HG03066 (cell line): ENCODE measurements at regions not wholly inside any gene's neighbourhood (a gene's known extent, or its start where the extent isn't known, plus 50 kb on each side); places are given as distances from the start of the nearest gene placed in this dataset.
"Not testable (repeated sequence)": the region's sequence is repeated elsewhere in the genome, so short reads cannot be mapped to it uniquely, and the experiment has no call there.

Experiments
- ATAC-seq: cut with Tn5 transposase; IDR thresholded peaks from one replicate; pipeline ENCODE4 v1.9.1; 2021; ENCODE audit warnings: low read depth; ENCODE audit not compliant: unreplicated experiment

DNA sequence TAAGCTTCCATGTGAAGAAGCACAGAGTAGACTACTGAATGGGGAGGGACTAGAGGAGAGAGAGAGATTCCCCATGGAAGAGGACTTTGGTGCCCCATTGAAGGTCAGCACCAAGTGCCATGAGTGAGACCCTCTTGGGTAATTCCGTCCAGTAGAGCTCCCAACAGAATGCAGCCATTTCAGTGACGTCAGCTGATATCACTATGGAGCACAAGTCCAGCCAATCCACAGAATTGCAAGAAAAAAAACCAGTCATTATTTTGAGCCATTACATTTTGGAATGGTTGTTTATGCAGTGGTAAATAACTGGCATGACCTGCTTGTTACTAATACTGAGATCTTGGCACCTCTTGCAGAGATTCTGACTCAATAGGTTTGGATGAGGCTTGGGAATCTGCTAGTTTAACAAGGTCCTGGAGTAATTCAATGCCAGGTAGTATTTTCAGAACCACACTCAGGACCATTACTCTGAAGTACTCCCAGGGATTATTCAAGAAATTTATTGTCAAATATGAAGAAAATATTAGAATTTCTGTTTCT lies 52.6 kb upstream of the SP8 start:
- ATAC-seq = no peak

DNA sequence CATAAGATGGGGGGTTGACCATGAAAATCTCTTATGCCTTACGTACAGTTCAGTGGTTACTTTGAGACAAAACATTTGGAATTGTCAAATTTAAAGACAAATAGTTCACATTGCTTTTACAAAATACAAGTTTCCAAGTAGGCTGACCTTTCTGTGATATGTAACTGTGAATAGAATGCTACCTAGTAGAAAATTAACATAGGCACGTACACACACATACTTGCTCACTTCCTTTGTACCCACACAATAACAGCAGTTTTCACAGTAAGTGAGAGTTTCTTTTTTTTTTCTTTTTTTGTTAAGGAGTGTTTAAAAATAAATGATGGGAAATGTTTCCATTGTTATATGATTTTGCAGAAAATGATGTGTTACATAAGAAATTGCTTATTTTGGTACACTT lies 53.3 kb upstream of the SP8 start:
- no peak for ATAC-seq

DNA sequence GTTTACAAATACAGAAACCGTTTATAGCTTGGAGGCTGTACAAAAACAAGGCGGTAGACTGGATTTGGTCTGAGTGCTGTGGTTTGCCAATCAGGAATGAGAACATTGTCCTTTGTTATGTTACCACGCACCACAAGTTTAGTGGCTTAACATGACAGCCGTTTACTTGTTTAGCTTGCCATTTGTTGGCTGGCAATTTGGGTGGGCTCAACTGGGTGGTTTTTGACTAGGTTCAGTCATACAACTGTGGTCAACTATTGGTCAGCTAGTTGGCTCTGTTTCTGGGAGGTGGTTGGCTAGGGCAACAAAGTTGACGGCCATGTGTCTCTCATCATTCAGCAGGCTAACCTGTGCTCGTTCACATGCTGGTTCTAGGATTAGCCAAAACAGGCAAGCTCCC lies 60.1 kb upstream of the SP8 start:
- no peak for ATAC-seq

DNA sequence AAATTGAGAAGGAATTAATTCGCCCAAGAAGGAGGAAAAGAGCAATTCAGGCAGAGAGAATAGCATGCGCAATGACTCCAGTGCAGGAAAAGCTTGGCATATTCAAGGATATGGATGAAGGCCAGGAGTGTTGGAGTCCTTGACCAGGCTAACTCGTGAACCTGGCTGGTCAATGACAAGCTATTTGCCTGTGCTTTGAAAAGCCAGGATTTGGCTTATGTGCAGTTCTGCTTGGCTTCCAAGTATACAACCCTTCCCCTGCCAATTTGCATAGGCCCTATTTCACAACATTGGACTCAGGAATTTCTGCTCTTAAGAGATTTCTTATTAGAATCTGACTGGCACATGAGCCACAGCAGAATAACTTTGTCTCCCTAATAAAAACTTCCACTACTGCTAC lies 72.3 kb upstream of the SP8 start:
- ATAC-seq = no peak

DNA sequence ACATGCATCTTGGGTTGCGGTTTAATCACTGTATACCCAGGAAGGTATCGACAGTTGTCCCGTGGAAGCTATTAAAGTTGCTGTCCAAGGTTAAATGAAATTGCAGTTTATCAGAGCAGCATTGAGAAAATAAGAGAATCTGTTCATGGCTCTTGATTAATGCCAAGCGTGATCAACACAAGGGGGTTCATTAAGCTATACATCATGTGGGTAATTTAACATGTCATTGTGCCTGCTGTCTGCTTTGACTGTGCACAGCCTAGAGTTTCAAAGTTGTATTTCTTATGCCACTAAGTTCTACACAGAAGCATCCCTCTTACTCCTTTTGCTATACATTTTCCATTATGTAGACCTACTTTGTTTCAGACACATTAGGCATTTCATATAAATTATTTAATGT lies 74.8 kb upstream of the SP8 start:
- no peak for ATAC-seq

DNA sequence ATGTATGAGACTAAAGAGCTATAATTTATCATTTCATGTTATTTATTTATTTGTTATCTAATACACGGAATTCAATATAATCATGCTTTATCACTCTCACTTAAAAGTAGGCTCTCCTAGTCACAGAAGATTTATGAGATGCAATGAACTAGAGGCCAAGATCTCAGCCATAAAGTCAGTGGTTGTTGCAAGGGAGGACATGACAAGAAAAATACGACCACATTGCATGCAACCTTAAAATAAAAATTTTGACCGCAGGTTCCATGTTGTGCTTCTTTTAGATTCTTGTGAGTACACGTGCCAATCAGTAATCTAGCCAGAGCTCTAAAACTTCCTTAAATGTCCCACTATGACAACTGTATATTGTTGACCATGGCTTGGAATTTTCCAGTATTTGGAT lies 75.9 kb upstream of the SP8 start:
- no peak for ATAC-seq

DNA sequence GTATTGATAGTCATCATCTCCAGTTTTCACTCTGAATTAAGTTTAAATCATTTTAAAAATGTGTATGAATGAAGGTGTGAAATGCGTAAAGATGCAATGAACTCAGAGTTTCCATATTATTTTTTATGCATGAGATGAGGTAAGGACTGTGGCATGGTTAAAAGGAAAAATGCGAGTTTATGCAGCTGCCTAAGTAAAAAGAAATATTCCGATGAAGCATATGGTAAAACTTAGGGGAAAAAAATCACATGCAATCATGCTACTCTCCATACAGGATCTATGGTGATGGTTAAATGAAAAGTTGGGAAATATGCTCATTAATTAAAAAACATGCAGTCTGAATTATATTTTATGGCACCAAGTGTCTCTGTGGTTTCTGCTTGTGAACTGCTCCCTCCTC lies 77.5 kb upstream of the SP8 start:
- no peak for ATAC-seq

DNA sequence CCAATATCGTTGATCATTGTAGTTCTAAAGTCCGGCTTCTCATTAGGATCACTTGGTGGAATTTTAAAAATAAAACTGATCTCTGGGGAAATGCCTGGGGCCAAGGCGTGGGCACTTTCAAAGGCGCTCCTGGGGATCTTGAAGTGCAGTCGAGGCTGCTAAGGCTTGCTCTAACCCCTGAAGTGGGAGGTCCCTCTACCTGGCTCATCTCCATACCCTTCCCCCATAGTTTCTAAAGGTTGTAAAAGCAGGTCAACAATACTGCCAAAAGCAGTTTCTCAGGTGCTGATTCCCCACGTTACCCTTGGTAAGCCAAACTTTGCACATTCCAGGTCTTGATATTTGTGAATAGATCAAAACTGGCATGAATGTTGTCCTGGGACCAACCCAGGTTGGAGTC lies 79.0 kb upstream of the SP8 start:
- ATAC-seq = no peak

DNA sequence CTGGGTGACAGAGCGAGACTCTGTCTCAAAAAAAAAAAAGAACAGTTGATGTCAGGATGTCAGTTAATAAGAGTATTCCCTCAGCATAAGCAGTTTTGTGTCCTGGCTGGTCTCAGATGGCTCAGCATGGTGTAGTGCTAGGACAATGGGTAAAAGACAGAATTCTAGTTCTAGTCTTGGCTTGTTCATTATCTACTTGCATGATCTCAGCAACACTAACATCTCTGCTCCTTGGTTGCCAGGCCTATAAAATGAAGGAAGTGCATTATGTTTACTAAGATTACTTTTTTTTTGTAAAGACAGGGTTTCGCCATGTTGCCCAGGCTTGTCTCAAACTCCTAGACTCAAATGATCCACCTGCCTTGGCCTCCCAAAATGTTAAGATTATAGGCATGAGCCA lies 84.3 kb upstream of the SP8 start:
- ATAC-seq = no peak

DNA sequence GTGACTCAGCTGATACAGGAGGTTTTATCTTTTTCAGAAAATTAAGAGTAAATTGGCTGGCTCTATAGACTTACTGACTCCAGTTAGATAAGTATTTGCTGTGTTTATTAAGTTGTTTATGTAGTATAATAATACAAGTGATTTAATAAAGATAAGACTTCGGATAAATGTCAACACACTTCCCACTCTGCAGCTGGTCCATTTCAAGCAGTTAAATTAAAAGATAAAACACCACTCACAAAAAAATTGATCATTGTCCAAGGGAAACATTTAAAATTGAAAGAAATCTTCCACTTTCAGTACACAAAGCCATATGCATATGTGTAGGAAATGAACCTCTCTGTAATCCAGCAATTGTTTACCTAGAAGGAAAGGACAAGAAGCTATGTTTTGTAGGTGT lies 106.1 kb upstream of the SP8 start:
- no peak for ATAC-seq

DNA sequence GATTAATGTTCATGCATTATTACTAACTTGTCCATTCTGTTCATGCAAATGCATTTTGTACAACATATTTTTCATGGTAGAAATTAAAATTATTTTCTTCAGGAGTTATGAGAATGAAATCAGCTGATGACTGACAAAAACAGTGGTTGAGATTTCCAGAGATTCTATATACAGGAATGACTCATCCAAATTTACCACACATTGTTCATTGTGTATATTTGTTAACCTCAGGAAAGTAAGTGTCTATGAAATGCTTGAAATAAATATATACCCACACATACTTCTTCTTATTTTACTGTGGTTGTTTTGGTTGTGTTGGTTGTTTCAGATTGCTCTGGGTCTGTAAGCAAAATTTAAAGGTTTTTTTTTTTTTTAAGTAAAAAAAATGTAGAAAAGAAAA lies 108.1 kb upstream of the SP8 start:
- no peak for ATAC-seq

DNA sequence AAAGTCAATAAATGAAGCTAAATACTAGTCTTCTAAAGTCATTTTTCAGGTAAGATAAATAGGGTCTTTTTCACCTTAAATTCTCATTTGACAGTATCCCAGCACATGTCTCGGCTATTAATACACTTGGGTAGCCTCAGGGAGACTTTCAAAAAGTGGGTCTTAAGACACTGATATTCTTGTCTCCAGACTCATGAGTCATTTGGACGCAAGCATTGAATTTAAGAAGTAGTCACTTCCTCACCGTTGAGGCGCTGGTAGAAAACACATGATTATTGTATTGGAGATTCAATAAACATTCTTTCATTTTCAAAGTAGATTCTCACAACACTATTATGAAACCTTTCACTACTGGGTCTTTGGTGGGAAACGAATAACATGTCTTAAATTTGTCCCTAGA lies 108.9 kb upstream of the SP8 start:
- ATAC-seq = no peak

DNA sequence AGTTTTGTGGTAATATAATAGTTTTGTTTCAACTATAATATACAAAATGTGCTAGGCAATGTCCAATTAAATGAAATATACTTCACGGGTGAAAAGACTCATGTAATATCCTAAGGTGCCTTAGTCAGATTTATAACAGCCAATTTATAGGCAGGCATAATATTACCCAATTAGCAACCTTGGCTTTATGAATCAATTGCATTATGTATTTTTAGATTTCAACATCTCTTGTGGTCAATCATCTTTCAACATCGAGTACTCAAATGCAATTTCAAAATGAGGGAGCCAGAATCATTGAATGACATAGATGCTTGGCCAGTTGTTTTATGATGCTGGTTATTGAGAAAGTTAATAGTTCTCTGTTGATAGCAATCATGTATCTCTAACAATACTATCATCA lies 110.3 kb upstream of the SP8 start:
- ATAC-seq = no peak

DNA sequence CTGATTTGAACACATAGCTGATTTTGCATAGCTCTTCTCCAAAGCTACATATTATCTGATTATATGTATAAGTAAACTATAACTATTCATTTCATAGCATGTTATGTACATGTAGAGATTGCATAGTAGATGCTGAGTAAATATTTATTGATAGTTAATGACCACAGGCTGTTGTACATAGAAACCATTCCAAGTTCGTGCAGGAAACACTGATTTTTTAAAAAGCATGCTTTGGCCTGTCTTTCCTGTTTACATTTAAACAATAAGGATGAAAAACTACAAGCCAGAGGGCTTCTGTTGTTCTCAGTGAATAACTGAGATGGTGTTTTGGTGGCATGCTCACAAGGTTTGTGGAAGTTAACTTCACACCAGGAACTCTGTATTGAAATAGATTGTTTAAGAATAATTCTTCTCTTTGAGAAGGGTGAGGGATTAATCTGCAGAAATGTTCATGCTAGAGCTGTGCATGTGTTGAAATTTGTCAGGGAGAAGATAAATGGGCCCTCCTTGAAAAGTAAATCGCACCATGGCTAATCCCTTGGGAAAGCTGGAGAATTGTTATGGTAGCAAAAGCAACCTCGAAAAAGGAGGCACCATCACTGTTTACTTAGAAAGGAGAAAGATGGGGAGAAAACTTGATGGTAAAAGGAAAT lies 120.2 kb upstream of the SP8 start:
- ATAC-seq = no peak

DNA sequence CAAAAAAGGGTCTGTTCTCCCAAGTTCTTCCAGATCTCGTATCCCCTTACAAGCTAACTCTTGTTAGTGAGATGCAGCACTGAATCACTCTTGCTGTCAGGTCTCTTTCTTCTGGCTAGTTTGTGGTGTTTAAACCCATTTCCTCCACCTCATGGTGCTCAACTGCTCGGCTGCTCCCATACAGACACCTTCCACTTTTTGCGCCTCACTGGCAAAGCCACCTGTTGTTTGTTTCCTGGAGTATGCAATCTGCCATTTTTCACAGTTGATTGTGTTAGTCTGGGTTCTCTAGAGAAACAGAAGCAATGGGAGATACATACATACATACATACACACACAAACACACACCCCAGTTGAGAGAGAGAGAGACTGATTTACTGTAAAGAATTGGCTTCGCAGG lies 124.4 kb upstream of the SP8 start:
- no peak for ATAC-seq

DNA sequence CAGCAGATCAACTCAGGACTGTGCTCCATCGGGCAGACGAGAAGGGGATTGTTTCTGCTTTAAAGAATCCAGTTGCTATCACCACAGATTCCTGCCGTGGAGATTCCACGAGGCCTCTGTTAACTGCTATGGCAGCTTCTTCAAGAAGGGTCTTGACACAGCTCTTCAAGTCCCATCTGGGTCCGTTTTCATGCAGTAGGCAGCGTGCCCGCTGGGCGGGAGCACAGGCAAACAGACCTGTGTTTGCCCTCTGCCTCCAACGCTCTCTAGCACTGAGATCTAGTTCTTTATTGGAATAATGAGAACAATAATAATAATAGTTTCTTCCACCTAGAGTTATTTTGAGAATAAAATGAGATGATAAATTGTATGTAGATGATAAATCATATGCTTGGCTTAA lies 127.2 kb upstream of the SP8 start:
- ATAC-seq = no peak

DNA sequence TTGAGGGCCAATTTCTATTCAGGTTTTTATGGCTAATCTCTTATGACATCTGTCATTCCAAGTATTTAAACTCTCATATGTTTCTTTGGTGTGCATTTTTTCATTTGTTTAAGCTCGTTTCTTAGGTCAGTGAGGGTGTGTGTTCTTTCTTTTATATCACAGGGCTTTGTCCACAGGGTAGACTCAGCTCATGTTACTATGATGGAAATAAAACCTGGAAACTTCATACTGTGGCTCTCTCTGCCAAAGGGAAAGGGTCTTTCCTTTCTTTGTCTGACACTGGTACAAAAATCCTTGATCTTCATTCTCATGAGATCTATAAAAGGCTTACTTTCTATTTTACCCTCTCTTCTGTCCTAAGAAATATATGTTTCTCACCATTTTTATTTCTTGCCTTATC lies 129.6 kb upstream of the SP8 start:
- ATAC-seq = no peak

DNA sequence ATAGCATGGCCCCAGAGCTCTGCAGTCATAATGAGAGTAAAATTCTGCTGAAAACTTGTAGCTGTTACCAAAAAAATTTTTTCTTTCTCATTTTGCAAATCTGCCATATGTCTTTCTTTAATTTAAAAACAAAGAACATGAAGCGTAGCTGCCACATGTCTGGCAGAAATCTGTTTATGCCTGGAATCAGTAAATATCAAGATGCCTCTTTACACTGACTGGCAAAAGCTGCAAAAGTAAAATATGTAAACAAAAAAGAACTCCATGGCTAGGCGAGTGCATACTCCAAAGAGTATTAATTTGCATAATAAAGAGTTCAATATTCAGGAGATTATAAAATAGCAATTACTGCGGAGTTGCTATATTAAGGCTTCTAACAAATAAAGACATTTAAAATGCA lies 130.9 kb upstream of the SP8 start:
- ATAC-seq = no peak

DNA sequence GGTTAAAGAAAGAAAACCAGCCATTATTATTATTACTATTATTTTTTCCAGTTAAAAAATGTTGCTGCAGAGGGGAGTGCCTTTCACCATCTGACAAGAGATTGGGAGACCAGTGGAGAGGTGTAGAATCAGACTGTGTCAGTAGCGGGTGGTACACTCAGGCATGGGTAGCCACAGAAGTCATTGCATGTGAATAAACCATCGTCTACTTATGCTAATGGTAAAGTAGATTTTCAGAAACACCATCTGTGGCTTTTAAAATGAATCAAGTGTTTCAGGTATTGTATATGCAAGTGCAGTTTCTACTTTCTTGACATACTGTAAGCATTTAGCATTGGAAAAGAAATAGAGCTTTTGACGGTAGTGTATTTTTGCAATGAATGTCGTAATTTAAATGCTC lies 131.5 kb upstream of the SP8 start:
- ATAC-seq = no peak

DNA sequence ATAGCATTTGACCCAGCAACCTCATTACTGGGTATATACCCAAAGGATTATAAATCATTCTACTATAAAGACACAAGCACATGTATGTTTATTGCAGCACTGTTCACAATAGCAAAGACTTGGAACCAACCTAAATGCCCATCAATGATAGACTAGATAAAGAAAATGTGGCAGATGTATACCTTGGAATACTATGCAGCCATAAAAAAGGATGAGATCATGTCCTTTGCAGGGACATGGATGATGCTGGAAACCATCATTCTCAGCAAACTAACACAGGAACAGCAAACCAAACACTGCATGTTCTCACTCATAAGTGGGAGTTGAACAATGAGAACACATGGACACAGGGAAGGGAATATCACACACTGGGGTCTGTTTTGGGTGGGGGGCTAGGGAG lies 140.5 kb upstream of the SP8 start:
- ATAC-seq = not testable (repeated sequence)

DNA sequence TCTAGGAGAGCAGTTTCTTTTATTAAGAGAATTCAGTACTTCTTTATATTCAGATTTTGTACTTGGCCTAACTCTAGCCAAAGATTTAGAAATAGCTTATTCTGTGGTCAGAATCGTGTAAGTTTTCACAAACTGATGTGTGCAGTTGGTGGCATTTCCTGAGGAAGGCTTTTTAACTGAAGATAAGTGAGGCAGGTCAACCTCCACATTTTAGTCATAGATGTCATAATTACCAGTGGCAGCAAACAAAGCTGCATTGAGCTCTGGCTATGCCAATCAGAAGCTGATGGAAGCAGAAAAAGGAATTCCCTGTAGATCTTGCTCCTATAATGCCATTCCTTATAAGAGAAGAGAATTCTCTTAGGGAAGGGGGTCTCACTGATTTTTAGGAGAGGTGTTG lies 141.3 kb upstream of the SP8 start:
- no peak for ATAC-seq

DNA sequence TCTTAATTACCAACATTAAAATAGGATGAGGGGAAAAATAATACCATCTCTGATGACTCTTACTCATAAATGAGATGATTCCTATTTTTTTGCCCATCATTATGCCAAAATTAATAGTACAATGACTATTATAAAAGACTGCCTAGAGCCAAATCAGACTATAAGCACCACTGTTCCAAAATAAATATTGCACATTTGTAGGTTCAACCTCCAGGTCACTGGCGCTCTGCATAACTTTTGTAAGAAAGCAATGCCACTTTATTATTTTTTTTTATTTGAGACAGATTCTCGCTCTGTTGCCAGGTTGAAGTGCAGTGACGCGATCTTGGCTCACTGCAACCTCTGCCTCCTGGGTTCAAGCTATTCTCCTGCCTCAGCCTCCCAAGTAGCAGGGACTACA lies 142.5 kb upstream of the SP8 start:
- no peak for ATAC-seq

DNA sequence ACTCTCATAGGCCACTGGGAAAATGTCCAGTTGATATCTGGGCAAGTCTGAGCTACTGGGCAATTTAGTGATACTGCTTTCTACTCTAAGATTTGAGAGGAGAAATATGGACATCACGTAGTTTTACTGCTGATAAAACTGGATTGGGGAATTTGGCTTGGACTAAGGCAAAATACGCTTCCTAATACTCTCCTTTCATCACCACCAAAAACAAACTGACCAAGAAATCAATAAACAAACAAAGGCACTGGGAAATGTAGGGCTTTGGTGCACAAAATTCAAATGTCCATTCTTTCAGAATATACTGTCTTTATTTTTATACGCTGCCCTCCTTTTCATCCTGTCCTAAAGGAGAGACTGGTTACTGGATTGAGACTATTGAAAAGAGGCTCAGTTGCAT lies 145.1 kb upstream of the SP8 start:
- no peak for ATAC-seq
